Fibroblast of skin of left biceps (primary cell): ENCODE measurements at regions not wholly inside any gene's neighbourhood (a gene's known extent, or its start where the extent isn't known, plus 50 kb on each side); places are given as distances from the start of the nearest gene placed in this dataset.

Source experiments
- DNase-seq, 2 experiments: peaks; one replicate each; pipeline ENCODE4 v3.0.0-alpha.2; 2013; ENCODE audit warnings: low read depth in 2 of 2

DNA sequence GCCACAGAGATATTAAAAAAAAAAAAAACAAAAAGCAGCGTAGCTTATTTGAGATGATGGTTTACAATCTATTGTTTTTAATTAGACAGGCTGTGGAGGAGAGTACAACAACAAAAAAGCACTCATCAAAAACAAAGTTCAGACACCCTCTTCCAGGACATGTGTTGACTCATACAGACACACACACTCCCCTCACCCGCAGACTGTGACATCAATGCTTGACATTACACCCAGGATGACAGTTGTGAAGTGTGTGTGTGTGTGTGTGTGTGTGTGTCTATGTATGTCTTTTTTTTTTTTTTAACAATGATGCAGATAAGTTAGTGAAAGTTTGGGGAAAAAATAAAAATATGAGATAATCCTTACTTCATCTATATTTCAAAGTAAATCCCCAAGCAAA lies 303.6 kb downstream of the GPAM start:
- DNase-seq = no peak

DNA sequence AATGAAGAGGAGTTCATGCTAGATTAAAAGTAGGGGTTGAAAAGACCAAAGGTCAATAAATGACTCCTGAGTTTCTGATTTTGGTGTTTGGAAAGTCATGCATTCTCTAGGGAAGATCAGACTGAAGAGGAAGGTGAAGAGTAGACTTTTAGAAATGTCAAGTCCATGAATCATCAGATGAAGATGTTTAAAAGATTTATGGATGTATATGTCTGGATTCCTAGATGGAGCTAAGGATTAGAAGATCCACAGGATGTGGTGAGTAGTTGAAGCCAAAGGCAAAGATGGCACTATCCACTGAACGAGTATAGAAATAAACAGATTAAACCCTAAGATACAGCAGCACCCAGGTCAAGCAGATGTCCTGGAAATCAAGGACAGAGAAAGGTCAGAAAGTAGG lies 298.5 kb downstream of the GPAM start:
- no peak for DNase-seq

DNA sequence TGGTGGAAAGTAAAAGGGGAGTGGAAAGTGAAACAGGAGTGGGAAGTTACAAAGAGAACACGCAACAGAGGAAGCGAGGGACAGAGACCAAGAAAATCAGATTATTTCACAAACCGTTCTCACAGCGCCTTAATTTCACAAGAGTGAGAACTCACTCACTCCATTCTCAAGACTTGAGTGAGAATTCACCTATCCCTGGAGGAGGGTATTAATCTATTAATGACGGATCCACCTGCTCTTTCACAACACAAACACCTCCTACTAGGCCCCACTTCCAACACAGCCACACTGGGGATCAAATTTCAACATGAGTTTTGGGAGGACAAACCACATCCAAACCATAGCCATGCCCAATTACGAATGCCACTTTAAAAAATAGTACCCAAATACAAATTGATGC lies 297.6 kb downstream of the GPAM start:
- DNase-seq = no peak

DNA sequence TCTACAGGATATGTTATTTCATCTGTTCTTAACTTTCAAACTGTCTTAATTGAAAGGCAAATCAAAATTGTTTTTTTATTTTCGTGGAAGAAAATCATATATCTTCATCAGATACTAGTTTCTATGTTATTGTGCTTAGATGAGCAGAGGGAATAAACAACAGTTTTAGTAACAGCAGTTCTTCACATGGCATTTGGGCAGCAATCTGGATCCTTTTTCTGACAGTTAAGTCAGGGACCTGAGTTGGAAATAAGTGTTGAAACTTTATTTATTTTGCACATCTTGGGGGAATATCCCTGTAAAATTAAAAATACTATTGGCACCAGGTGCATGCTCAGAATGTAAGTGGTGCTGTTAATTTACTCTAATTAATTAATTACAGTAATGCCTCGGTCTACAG lies 296.3 kb downstream of the GPAM start:
- no peak for DNase-seq

DNA sequence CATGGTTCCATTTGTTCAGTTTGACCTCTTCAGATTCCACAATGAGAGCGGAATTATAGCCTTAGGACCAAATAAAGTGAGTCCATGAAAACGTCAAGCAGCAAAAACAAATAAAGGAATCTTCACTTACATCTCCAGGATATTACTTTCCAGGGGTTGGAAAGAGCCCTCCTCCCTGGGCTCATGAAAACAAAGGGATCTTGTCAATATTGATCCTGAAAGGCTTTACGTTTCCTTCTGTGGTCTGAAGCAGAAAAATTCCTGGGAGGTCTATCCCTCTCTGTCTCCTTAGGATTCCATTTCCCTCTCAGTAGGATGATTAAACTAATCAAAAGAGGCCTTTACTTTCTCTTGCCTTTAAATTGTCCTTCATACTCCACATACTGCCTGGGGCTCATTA lies 293.5 kb downstream of the GPAM start:
- no peak for DNase-seq

DNA sequence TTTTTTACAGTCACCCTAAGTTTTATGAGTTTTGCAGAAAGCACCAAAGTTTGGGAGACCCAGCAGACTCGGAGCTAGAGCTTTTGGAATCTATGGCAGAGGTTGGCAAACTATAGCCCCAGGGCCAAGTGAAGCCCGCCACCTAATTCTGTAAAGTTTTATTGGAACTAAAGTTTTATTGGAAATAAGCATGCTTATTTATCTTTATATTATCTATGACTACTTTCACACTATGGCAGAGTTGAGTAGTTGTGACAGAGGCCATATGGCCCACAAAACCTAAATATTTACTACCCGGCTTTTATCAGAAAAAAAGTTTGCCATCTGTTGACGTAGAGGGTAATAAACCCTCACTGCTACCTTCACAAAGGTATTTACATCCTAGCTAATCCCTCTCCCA lies 267.6 kb downstream of the GPAM start:
- DNase-seq = no peak

DNA sequence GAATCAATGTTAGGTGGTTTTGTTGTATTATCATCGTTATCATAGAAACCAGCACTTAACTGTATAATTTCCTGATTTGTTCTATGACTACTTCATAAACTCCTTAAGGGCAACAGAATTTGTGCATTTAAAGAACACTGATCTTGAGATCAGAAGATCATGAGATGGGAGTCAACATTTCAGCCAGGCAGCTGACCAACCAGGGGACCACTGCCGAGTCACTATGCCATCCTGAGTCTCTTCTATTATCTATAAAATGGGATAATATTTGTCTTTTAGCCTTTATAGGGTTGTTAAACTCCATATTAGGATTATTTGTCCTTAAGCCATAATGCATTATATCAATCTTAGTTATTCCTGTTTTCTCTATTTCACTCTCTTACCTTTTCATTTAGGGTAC lies 261.7 kb downstream of the GPAM start:
- DNase-seq = no peak

DNA sequence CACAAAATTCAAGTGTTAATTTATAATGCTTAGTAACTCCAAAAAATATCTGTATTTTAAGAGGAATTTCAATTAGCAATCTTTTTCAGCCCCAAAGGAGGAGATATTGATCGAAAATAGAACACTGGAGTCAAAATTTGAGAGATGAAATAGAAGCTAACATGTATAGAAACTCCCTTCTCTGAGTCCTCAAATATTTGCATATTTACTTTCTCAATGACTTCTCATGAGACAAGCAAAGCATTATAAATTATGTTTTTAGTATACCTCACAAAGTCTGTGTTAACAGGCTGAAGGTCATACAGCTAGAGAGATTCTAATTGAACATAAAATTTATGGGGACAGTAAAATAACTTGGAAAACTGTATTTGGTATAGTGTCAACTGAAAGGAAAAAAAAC lies 260.5 kb downstream of the GPAM start:
- no peak for DNase-seq

DNA sequence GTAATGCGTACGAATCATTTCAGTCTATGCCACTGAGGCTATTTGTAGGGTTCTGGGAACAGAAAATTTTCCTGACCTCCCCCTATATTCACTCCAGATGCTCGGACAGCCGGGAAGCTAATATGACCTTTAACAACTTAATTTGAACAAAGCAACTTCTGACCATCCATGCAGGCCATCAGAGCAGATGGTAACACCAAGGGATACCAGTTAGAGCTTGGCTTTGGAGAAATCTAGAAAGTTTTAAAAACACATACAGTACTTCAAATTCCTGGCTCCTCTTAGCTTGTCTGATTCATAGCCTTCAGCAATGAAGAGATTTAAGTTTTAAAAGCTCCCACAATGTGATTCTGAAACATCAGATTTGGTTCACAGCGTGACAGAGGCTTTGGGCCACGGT lies 257.3 kb downstream of the GPAM start:
- no peak for DNase-seq

DNA sequence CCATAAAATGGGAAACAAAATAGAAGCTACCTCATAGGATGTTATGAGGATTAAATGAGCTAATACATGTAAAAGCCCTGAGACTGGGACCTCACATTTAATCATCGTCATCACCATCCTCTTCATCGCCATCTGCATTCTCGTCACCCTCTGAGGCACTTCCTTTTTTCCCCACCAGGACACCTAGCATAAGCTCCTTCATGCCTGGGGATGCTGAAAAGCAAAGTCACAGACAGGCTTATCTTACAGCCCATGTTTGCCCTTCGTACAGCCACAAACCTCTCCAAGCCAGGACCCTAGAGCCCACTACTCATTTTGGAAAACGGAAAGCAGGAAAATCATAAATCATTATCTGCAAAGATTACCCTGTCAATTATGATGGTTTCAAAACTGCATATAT lies 249.6 kb downstream of the GPAM start:
- DNase-seq = no peak

DNA sequence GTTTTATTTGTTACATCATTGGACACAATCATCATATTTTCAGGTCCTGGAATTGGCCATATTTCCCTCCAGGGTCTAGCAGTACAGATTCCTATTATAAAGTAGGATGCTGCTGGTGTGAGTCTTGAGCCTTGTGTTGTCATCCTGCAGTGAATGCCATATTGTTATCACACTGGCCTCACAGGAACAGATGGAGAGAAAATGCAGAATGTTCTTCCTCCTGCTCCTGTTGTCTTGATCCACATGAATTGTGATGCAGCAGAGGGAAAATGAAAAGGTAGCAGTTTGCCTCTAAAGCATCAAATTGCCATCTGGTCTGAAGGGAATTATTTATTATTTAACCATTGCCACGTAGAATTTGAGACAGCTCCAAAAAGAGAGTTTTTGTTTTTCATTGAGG lies 248.6 kb downstream of the GPAM start:
- DNase-seq = no peak

DNA sequence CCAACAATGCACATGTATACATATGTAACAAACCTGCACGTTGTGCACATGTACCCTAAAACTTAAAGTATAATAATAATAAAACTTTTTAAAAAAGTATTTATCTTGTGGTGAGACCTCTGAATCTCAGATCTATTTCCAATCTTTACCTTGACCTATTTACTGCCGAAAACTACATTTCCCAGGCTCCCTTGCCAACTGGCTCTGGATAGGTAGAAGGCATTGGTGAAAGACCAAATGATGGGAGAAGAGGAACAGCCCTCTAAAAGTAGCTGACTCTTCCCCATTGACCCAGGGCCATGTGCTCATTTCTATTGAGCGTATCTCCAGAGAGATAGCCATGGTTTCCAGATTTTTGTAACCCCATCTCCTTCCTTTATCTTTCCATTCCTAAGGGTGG lies 247.4 kb downstream of the GPAM start:
- DNase-seq = no peak

DNA sequence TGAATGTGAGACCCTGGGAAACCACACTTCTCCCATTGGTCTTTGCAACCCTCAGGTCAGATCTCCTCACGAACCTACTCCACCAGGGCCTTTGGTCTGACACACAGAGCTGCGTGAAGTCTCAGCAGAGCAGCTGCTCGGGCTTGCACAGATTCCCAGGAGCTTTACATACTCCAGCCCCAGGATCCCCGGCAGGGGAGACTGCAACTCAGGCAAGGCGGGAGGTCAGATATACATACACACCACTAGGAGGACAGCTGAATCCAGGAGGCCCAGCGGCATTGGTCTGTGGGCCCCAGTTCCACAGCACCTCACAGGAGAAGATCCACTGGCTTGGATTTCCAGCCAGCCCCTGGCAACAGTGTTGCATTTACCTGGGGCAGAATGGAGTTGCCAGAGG lies 239.2 kb downstream of the GPAM start:
- DNase-seq = no peak

DNA sequence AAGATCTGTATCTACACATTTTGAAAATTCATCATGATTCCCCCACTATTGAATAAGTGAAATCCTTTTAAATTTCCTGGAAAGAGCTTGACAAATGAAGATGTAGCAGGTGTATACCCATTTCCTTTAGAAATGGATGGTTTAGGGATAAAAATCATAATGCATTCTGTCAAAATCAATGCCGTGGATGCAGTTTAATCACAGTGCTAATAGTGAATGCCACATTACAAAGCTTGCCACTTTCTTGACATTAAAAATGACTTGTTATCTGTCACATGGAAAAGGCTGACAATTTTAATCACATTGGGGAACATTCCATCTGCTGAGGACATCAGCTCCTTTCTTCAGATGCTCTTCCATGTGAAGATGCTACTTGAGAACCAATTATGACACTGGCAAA lies 229.6 kb downstream of the GPAM start:
- DNase-seq = no peak

DNA sequence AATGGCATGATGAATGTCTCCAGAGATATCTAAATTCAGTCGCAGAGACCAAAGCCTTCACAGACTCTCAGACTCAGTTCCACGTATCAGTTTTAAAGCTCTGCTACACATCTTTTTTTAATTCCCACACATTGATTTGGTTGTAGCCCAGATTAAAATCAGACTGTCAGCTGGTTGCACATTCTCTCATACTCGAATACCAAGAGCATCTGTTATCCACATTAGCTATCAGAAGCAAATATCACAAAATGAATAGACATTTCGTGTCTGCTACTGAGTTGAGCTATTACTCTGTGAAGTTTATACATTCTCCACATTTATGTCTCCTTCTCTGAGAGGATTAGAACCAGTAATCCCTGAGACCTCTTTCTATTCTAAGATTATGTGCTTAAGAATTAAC lies 229.2 kb downstream of the GPAM start:
- DNase-seq = no peak

DNA sequence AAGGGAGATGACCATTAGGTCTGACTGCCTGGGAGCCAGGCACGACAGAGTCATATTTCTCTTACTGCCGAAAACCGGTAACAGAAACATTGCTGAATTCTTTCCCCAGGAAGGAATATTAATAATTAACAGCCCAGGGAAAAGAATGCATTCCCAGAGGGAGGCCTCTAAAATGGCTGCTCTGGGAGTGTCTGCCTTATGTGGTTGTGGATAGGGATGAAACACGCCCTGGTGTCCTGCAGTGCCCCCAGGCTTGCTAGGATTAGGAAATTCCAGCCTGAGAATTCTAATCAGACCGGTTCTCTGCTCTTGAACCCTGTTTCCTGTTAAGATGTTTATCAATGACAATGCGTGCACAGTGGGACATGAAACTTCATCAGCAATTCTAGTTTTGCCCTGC lies 226.7 kb downstream of the GPAM start:
- DNase-seq = no peak

DNA sequence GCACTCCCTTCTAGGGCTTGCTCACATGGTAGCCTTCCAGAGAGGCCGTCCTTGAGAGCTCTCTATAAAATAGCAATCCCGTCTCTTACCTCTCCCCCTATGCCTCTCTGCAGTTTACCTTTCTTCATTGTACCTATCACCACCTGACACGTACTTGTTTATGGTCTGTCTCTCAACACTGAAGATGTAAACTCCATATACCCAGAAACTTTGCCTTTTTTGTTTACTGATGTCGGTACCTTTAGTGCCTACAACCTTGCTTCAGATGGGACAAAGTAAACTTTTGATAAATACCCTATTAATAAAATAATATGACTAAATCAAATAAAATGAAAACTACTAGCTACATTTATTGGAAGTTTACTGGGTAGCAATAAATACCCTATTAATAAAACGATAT lies 220.6 kb downstream of the GPAM start:
- no peak for DNase-seq

DNA sequence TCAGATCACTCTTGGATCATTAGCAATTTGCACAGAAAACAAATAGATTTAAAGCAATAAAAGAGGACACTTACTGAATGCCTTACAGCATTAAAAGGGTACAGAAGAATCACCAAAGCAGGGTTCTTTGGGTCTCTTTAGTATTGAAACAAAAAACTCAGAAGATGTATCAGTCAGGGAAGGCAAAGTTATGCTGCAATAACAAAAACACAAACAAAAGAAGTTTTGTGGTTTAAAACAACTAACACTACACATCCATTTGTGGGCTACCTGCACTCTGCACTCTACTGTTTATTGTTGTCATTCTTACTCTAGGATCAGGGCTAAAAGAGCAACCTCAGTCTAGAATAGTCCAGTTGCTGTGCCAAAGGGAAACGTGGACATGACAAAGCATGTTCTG lies 216.4 kb downstream of the GPAM start:
- DNase-seq = no peak

DNA sequence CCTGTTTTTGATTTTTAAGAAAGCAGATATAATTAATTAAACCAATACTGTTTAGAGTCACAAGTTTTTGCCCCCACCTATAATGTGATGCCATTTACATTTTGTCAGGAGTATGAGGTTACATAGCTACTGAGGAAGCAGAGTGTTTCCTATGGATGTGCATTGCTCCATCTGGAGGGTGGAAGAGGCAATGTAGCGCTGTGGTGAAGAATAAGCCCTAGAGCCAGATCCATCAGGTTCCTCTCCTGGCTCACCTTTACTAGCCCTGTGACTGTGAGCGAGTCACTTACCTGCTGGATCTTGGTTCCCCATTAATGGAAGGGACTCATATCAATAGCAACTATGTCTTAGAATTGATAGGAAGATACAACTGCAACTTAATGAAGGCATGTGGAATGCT lies 216.0 kb downstream of the GPAM start:
- DNase-seq = no peak

DNA sequence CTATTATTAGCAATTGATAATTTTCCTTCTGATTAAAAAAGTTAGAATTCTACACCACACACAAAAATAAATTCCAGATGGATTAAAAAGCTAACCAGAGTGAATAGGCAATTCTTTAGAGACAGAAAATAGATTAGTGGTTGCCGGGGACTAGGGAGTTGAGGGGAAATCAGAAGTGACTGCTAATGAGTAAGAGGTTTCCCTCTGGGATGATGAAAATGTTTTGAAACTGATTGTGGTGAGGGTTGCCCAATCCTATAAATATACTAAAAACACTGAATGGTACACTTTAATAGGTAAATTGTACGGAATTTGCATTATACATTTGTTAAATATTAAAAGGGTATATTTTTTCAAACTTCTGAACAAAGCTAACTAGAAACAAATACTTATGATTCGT lies 214.9 kb downstream of the GPAM start:
- DNase-seq = peak; percentile 13 to 19

DNA sequence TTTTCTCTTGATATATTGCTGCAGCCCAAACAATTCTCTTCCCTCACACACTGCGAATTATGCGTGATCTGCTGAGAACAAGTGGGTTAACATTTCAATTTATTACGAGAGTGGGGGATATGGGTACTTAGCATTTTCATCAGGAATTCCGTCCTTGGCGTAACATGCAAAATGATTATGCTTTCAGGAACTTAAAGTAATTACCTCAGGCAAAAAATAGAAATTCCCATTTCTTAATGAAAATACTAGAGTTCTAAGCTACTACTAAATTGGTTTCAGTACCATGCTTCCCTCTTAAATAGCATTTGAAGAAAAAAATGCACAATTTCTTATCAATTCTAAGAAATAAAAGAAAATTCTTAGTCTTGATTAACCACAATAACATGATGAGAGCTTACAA lies 213.5 kb downstream of the GPAM start:
- DNase-seq = no peak

DNA sequence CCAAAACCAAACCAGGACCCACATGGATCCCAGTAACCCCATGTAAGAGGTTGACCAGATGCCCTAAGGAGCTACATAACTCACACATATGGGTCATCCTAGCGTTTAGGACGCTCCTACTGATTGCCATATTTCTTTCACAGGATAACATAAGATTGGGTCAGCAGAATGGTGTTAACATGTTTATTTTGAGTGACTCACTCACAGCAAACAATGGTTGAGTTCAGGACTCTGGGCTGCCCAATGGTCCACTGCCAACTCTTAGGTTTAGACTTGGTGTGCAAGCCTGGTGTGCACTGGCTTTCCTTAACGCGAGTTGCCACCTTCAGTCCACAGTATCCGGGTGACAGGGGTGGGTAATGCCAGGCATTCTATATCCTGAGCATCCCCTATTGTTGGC lies 211.5 kb downstream of the GPAM start:
- DNase-seq = no peak

DNA sequence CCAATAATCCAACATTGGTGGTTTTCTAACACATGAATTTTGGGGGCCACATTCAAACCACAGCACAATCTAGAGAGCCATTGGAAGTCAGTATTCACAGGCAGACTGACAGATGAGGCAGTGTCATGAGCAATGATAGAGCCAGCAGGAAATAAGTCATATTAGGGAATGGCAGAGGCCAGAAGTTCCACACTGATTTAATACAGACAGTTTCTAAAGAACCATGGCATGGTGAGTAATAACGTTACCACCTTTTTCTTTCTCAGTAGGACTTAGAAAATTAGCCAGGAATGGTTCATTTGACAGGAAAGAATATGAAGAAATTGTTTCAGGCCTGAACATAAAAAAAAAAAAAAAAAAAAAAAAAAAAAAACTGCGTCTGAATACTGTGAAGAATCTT lies 210.3 kb downstream of the GPAM start:
- DNase-seq = no peak

DNA sequence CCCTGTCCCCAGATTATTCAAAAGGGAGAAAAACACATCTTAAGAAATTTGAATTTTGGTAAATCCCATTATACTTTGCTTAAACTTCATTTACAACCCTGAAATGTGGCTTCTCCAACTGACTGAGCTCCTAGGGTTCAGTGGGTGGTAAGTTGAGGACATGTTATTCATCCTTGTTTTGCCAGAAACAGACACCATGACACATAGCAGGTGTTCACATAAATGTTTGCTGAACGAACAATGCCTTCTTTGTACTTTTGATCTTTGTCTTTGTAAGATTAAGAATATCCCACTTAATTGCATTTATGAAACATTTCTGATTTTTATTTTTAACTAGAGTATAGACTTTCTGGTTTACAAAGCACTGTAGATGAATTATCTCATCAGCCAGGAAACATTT lies 209.7 kb downstream of the GPAM start:
- DNase-seq = no peak

DNA sequence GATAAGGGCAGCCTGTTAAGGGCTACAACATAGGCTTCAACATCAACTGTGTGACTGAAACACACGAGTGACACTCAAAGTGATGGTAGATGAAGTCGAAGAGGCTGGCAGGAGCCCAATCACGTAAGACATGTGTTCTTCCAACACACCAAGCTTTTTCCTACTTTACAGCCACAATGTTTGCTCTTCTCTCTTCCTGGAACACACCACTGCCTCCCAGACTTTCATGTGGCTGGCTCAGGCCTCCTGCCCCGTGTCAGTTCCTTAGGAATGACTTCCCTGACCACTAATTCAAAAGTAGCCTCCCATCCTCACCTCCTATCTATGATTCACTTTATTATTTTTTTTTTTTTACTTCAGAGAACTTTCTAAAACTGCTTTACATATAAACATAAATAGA lies 209.2 kb downstream of the GPAM start:
- DNase-seq = no peak
